CD14-positive monocyte (primary cell): ENCODE measurements at regions not wholly inside any gene's neighbourhood (a gene's known extent, or its start where the extent isn't known, plus 50 kb on each side); places are given as distances from the start of the nearest gene placed in this dataset.

ENCODE experiments used
- DNase-seq, 3 donors: peaks; one replicate each; pipeline ENCODE4 v3.0.0-alpha.2; 2011 to 2022
- H2AFZ ChIP-seq: 2 replicates; pipeline ENCODE4 v1.6.0; 2012; ENCODE audit warnings: mild to moderate bottlenecking, low read depth, low read length, inconsistent platforms; ENCODE audit not compliant: insufficient read depth, poor library complexity, severe bottlenecking
- H3K27ac ChIP-seq, 2 donors: 1 replicate in 1 of 2; 2 replicates in 1 of 2; pipeline ENCODE4 v1.5.1; 2012 to 2013; ENCODE audit warnings: low read length in 2 of 2, control low read depth in 1 of 2, inconsistent platforms in 1 of 2, low read depth in 1 of 2, mild to moderate bottlenecking in 1 of 2
- H3K27me3 ChIP-seq, 2 donors: one replicate each; pipeline versions ENCODE4 v1.6.0 to v1.6.1; 2011 to 2013; ENCODE audit warnings: low read length in 2 of 2; ENCODE audit not compliant: control insufficient read depth in 2 of 2, insufficient read depth in 2 of 2
- H3K36me3 ChIP-seq, 2 donors: replicated peaks in 1 of 2; 1 replicate in 1 of 2; 2 replicates in 1 of 2; pipeline versions ENCODE4 v1.5.1 to v1.6.1; 2012 to 2013; ENCODE audit warnings: low read length in 2 of 2, control low read depth in 1 of 2, inconsistent platforms in 1 of 2, mild to moderate bottlenecking in 1 of 2; ENCODE audit not compliant: insufficient read depth in 2 of 2, control insufficient read depth in 1 of 2
- H3K4me1 ChIP-seq, 2 donors: 1 replicate in 1 of 2; 2 replicates in 1 of 2; pipeline versions ENCODE4 v1.5.1 to v1.6.1; 2012 to 2013; ENCODE audit warnings: low read length in 2 of 2, control low read depth in 1 of 2, inconsistent platforms in 1 of 2, mild to moderate bottlenecking in 1 of 2, moderate library complexity in 1 of 2; ENCODE audit not compliant: insufficient read depth in 2 of 2, control insufficient read depth in 1 of 2
- H3K4me2 ChIP-seq: replicated peaks from 2 replicates; pipeline ENCODE3; 2012; ENCODE audit warnings: low read length, moderate library complexity, mild to moderate bottlenecking; ENCODE audit not compliant: poor library complexity, severe bottlenecking; ENCODE audit errors: extremely low read depth
- H3K4me3 ChIP-seq, 3 experiments: fragments of 200-600 bp in 1 of 3; sonication (generic) in 1 of 3; replicated peaks in 1 of 3; 1 replicate in 2 of 3; 2 replicates in 1 of 3; pipeline ENCODE4 v1.5.1; 2011 to 2013; ENCODE audit warnings: low read length in 3 of 3, mild to moderate bottlenecking in 3 of 3, control low read depth in 2 of 3, low read depth in 2 of 3, inconsistent platforms in 1 of 3, moderate library complexity in 1 of 3
- H3K79me2 ChIP-seq: 2 replicates; pipeline ENCODE4 v1.6.0; 2012; ENCODE audit warnings: mild to moderate bottlenecking, control low read depth, inconsistent platforms, low read length, moderate library complexity; ENCODE audit not compliant: insufficient read depth
- H3K9ac ChIP-seq: 2 replicates; pipeline ENCODE4 v1.6.0; 2017; ENCODE audit warnings: low read length, mild to moderate bottlenecking; ENCODE audit not compliant: insufficient read depth, poor library complexity, severe bottlenecking
- H3K9me3 ChIP-seq, 2 donors: replicated peaks in 1 of 2; 1 replicate in 1 of 2; 2 replicates in 1 of 2; pipeline versions ENCODE4 v1.5.1 to v1.6.1; 2012 to 2013; ENCODE audit warnings: low read length in 2 of 2, control low read depth in 1 of 2; ENCODE audit not compliant: control insufficient read depth in 1 of 2, insufficient read depth in 1 of 2
- H4K20me1 ChIP-seq: 2 replicates; pipeline ENCODE4 v1.6.0; 2012; ENCODE audit warnings: mild to moderate bottlenecking, low read length, control low read depth, moderate library complexity; ENCODE audit not compliant: insufficient read depth
- H3K27ac Mint-ChIP-seq, 7 donors: one replicate each; pipeline ENCODE4 v1.8.0; 2020; ENCODE audit warnings: mild to moderate bottlenecking in 7 of 7, mixed read lengths in 7 of 7, moderate library complexity in 6 of 7, inconsistent platforms in 2 of 7
- H3K27me3 Mint-ChIP-seq, 3 donors: one replicate each; pipeline ENCODE4 v1.8.0; 2021 to 2022; ENCODE audit warnings: low read depth in 3 of 3, mild to moderate bottlenecking in 3 of 3, mixed read lengths in 3 of 3, moderate library complexity in 3 of 3, inconsistent platforms in 1 of 3
- H3K36me3 Mint-ChIP-seq, 2 donors: one replicate each; pipeline ENCODE4 v1.8.0; 2020; ENCODE audit warnings: mixed read lengths in 2 of 2, inconsistent platforms in 1 of 2, mild to moderate bottlenecking in 1 of 2
- H3K4me1 Mint-ChIP-seq: one replicate; pipeline ENCODE4 v1.8.0; 2020; ENCODE audit warnings: mild to moderate bottlenecking, mixed read lengths
- H3K4me3 Mint-ChIP-seq, 2 donors: one replicate each; pipeline ENCODE4 v1.8.0; 2020; ENCODE audit warnings: mild to moderate bottlenecking in 2 of 2, mixed read lengths in 2 of 2, moderate library complexity in 1 of 2
- H3K9me3 Mint-ChIP-seq, 7 donors: one replicate each; pipeline ENCODE4 v1.8.0; 2020 to 2022; ENCODE audit warnings: mixed read lengths in 7 of 7, mild to moderate bottlenecking in 6 of 7, moderate library complexity in 6 of 7, inconsistent platforms in 2 of 7
- whole genome bisulfite sequencing: methylation state at CpG from one replicate; pipeline ENCODE4 v1.1.5; 2013; ENCODE audit warnings: missing lambda C conversion rate; ENCODE audit not compliant: insufficient coverage; 5-methylcytosine and 5-hydroxymethylcytosine counted together
- intact Hi-C, 2 donors: fragments of 100-400 bp; cut with micrococcal nuclease; formaldehyde crosslinking; loops; one replicate each; pipeline versions ENCODE4 v1.15.0 to v1.15.1; 2023
- TF ChIP-seq, protein P1 (sequence below): fragments of 200-600 bp; IDR thresholded peaks from one replicate; pipeline ENCODE4 v1.8.0; 2022; ENCODE audit warnings: antibody characterized with exemption, mild to moderate bottlenecking

DNA sequence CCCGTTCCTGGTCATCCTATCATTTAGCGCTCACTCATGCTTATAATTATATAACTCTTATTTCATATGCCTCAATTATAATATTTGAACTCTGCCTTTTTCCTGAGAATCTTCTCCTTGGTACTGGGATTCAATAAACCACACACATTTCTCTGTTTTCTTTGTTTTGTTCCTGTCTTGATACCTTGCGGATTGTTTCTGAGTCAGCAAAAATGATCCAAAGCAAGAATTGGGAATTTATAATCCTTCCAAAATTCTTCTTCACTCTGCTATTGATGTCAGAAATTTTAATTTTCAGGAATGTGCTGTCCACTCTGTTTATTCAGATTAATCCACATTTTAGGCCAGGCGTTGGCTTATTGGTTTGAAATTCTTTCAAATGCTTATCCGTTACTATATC is 886.0 kb downstream of the SUCLG1 start:
- DNase-seq: no peak
- Mint-ChIP-seq H3K27me3 (peaks cover 0 to 3% (median 0%) of the 10 kb centered on the region in 3 donors), H3K27ac (no peak overlapping the region), H3K4me1 (no peaks in the 10 kb centered on the region), H3K4me3 (no peak overlapping the region), H3K36me3 (no peaks in the 10 kb centered on the region), H3K9me3 (no peaks in the 10 kb centered on the region)
- Histone ChIP-seq H3K4me3 (no peak overlapping the region), H4K20me1 (no peaks in the 10 kb centered on the region), H3K9ac (no peak overlapping the region), H3K9me3 (peaks cover 0 to 3% of the 10 kb centered on the region in 2 donors), H3K4me2 (no peak overlapping the region), H3K4me1 (no peaks in the 10 kb centered on the region), H2AFZ (no peak overlapping the region), H3K27ac (no peak overlapping the region), H3K79me2 (no peaks in the 10 kb centered on the region), H3K27me3 (no peaks in the 10 kb centered on the region), H3K36me3 (no peaks in the 10 kb centered on the region)
- TF ChIP-seq, protein P1, sequence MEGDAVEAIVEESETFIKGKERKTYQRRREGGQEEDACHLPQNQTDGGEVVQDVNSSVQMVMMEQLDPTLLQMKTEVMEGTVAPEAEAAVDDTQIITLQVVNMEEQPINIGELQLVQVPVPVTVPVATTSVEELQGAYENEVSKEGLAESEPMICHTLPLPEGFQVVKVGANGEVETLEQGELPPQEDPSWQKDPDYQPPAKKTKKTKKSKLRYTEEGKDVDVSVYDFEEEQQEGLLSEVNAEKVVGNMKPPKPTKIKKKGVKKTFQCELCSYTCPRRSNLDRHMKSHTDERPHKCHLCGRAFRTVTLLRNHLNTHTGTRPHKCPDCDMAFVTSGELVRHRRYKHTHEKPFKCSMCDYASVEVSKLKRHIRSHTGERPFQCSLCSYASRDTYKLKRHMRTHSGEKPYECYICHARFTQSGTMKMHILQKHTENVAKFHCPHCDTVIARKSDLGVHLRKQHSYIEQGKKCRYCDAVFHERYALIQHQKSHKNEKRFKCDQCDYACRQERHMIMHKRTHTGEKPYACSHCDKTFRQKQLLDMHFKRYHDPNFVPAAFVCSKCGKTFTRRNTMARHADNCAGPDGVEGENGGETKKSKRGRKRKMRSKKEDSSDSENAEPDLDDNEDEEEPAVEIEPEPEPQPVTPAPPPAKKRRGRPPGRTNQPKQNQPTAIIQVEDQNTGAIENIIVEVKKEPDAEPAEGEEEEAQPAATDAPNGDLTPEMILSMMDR: no peak
- 90% methylated on average over 3 of the region's 5 CpGs for WGBS
- intact Hi-C loops: no loop called here

DNA sequence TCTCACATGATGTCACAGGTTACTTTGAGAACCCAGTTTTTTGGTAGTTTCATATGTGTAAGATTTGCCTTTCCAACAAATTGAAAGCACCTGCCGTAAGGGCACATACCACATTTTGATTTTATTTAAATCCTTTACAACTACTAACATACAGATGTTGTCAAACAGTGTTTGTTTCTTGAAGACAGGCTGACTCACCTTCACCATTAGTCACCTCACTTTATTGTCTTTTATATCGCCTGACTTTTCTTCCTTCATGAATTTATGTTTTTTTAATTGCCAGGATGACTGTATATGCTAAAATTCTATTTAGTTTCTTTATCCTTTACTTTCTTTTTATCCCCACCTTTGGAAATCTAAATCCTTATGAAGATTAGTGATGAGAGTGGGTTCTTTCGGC is 886.7 kb downstream of the SUCLG1 start:
- no peak overlapping the region for H3K27ac ChIP-seq
- intact Hi-C loops: no loop called here
- Mint-ChIP-seq H3K27me3 (peaks cover 0 to 3% (median 0%) of the 10 kb centered on the region in 3 donors), H3K4me1 (no peaks in the 10 kb centered on the region), H3K4me3 (no peak overlapping the region), H3K27ac (no peak overlapping the region), H3K9me3 (no peaks in the 10 kb centered on the region), H3K36me3 (no peaks in the 10 kb centered on the region)
- no peaks in the 10 kb centered on the region for H3K79me2 ChIP-seq
- H3K36me3 ChIP-seq: no peaks in the 10 kb centered on the region
- no peak overlapping the region for H2AFZ ChIP-seq
- TF ChIP-seq, protein P1: no peak
- H3K9ac ChIP-seq: no peak overlapping the region
- no peaks in the 10 kb centered on the region for H4K20me1 ChIP-seq
- peaks cover 0 to 3% of the 10 kb centered on the region in 2 donors for H3K9me3 ChIP-seq
- no peak overlapping the region for H3K4me3 ChIP-seq
- DNase-seq: no peak
- no CpG with 5 or more reads among the region's 3 CpGs for WGBS
- no peaks in the 10 kb centered on the region for H3K4me1 ChIP-seq
- no peaks in the 10 kb centered on the region for H3K27me3 ChIP-seq
- H3K4me2 ChIP-seq: no peak overlapping the region
